HG03139 (cell line): ENCODE measurements at regions not wholly inside any gene's neighbourhood (a gene's known extent, or its start where the extent isn't known, plus 50 kb on each side); places are given as distances from the start of the nearest gene placed in this dataset.
"Not testable (repeated sequence)": the region's sequence is repeated elsewhere in the genome, so short reads cannot be mapped to it uniquely, and the experiment has no call there.

Experiments
- ATAC-seq: cut with Tn5 transposase; IDR thresholded peaks from one replicate; pipeline ENCODE4 v1.9.1; 2021; ENCODE audit not compliant: unreplicated experiment

DNA sequence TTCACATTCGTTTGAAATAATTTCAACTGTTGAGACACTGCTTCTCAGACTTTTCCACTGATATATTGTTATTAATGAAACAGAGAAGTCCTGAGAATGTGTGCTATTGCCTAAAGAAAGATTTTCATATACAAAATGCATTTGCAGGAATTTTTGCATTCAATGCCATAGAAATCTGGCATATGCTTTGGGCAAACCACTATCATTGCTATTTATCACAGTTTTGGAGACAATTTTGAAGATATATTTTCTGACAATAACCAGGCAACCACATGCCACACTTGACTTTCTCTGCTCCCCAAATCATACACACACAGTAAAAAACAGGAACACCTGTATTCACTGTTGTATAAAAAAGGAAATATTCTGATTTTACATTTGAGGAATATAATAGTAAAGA, 1303.7 kb upstream of the IGFBP7 start:
- ATAC-seq, result no peak

- ATAC-seq, result no peak
These were observed 1301.7 kb upstream of the IGFBP7 start for GRCh38 chr4:58411904-58412303.

GRCh38 chr4:58406762-58407161, 1296.6 kb upstream of the IGFBP7 start:
- no peak for ATAC-seq

DNA sequence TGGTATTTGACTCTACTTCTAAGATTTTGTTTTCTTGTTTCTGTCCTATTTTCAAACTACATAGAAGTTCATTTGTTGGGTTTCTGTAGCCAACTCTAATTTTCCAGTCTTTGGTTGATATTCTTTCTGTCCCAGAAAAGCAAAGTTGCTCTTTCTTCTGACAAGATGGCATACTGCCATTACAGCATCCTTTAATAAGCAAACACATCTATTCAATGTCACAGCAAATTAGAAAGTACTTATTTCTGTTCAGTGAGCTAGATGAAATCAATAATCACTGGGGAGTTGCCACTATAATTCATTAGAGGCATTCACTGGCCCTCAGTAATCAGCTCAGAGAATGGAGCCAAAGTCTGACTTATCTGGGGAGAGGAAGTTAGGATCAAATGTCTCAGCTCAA, 1258.0 kb upstream of the IGFBP7 start:
- ATAC-seq, result no peak

DNA sequence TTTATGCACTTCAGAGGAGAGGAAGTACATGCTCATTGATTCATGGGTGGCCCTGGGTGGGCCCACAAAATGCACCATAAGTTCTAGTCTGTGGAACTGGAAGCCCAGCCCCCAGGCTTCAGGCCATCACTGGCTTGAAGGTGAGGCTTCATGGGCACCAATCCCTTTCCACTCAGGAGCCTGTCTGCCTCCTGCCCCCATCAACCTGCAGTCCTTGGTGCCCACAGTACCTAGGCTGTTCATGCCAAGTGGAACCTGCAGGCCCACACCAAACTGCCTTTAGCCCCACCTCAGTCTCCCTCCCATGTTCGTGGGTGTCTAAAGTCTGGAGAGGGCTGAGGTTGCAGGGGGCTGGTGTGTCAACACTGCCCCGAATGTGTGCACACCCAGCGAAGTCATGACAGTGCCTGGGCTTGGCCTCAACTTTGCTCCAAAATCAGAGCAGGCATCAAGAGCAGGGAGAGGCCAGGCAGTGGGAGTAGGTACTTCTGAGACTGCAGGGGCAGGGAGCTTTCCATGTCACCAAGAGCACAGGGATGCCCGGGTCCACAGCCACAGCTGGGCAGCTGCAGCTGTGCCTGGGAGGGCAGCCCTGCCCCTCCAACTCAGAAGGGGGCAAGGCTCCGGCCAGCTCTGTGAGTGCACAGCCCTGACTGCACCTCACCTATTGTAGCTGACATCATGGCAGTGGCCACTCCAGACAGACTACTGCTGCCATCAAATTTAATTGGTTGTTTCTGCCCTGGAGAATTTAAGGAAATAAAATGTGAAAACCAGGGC, 1250.4 kb upstream of the IGFBP7 start:
- no peak for ATAC-seq

- no peak for ATAC-seq
These were observed 1249.4 kb upstream of the IGFBP7 start for GRCh38 chr4:58359590-58359989.

- ATAC-seq, result no peak
These were observed 1247.8 kb upstream of the IGFBP7 start for GRCh38 chr4:58357947-58358346.

- ATAC-seq, result no peak
These were observed 1214.9 kb upstream of the IGFBP7 start for GRCh38 chr4:58325070-58325469.

GRCh38 chr4:58313444-58313843, 1203.3 kb upstream of the IGFBP7 start:
- no peak for ATAC-seq

GRCh38 chr4:58303456-58303855, 1193.3 kb upstream of the IGFBP7 start:
- ATAC-seq, result no peak

DNA sequence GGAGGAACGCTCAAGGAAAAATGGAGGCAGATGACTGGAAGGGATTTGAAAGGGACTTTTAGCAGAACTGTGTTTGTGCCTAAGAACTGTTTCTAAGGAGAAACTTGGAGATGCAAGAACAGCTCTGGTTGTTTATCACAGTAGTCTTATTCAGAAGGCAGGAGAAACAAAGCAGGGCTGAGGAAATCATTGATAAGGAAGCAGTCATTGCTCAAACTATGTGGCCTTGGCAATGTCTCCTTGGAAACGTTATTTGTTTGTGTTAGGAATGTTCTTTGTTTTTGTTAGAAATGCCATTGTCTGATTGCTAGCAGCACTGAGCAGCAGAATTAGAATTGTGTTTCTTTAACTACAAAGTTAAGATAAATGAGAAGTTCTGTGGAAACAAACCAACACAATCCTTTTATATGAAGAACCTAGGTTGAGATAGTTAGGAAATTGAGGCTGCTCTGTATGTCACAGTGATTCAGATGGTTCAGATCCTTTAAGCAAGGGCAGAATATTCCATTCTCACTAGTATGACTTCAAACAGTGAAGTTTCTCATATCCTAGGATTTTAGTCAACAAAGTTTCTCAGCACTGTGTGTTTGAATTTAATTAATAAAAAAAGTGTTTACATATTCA, 1191.3 kb upstream of the IGFBP7 start:
- no peak for ATAC-seq

- no peak for ATAC-seq
These were observed 1176.2 kb upstream of the IGFBP7 start for GRCh38 chr4:58286335-58286734.

- not testable (repeated sequence) for ATAC-seq
These were observed 1170.7 kb upstream of the IGFBP7 start for GRCh38 chr4:58280928-58281327.

DNA sequence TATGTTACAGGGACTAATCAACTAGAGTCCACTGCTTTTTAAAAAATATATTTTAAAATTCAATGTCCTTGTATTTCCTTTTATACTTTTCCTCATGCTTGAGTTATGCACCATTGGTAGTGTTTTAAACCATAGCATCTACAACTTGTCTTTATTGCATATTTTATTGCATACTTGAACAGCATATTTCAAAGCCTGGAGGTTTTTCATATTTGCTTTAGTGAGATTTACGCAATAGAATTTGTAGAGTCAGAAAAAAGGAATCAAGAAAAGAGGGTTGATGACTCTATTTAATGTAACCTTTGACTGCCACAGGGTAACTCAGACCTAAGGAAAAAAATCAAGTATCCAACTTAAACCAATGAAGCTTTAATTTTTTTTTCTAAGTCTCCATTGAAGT, 1165.7 kb upstream of the IGFBP7 start:
- no peak for ATAC-seq

GRCh38 chr4:58274553-58274952, 1164.4 kb upstream of the IGFBP7 start:
- no peak for ATAC-seq

DNA sequence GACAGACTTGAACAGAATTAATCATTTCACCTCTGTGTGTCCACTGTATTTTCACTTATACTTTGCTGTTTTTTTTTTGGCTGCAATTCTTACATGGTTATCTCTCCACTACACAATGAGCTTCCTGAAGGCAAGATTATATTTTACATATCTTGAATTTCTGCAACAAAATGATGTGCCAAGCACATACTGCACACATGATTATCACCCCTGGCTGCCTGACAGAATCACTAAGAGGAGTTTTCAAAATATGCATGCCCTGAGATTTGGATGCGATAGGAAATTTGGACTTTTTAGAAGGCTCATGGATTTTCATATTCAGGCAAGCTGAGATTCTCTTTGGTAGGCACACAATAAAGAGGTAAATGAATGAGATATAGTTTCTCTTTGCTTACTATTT, 1162.1 kb upstream of the IGFBP7 start:
- ATAC-seq, result no peak

- ATAC-seq, result no peak
These were observed 1155.5 kb upstream of the IGFBP7 start for GRCh38 chr4:58265734-58266133.

DNA sequence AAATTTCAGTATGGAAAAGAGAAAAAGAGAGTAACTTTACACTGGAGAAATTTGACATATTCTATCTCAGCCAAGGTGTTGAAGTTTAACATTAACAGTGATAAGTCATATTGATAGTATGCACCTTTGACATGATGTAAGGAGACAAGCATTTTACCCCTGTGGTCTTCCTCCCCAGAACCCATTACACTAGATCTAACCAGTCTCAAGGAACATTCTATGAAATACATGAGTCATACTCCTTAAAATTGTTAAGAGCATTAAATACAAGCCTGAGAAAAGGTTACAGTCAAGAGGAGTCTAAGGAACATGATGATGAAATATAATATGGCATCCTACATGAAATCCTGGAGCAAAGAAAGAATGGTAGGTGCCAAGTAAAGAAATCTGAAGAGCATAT, 1151.3 kb upstream of the IGFBP7 start:
- ATAC-seq, result no peak

GRCh38 chr4:58254291-58254690, 1144.1 kb upstream of the IGFBP7 start:
- ATAC-seq, result no peak

- no peak for ATAC-seq
These were observed 1142.5 kb upstream of the IGFBP7 start for GRCh38 chr4:58252656-58253055.

- ATAC-seq, result no peak
These were observed 1137.6 kb upstream of the IGFBP7 start for GRCh38 chr4:58247792-58248191.

DNA sequence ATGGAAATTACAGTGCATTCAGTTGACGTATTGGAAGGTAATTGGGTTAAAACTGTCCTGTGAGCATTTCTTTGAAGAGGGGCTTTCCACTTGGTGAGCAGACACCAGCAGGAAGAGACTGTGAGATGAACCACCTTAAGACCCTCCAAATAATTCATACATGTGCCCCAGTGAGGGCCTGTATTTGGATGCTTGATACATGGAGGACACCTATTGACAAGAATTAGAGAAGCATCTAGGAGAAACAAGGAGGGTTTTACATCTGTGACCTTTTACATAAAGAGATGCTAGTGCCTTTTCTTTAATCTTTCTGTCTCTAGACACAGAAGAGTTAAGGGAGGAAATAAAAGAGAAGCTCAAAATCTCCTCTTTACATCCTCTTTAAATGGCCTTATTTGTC, 1115.3 kb upstream of the IGFBP7 start:
- ATAC-seq, result no peak

DNA sequence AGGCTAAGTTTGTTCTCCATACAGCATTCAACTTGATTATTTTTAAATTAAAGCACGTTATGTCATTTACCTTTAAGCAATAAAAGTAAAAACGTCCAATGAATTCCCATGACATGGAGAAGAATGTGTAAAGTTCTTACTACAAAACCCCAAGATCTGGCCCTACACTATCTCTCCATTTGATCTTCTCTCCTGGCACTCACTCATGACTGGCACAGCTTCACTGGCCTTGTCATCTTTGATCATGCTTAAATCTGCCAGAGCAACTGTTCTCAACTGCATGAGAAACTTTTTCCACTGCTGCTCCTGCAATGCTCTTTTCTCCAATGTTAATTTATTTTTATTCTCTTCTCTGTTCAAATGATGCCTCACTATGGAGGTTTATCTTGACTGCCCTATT, 1109.0 kb upstream of the IGFBP7 start:
- ATAC-seq, result no peak
